ENCODE measurements at regions not wholly inside any gene's neighbourhood (a gene's known extent, or its start where the extent isn't known, plus 50 kb on each side); places are given as distances from the start of the nearest gene placed in this dataset.

DNA sequence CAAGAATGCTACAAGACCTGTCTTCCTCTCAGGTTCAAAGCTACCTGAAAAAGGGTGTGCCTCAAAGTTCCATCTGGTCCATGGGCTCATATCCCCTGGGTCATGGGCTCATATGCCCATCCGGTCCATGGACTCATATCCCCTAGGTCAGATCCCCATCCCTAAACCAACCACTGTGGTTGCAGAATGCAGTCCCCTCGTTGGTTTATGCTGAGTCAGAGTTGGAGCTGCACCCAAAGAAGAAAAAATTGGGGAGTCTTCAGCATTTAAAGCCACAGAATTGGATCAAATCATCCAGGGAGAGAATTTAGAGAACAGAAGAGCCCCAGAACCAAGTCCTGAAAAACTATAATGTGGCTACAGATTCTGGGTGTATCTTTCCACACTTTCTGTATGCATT lies 71.5 kb upstream of the IL12A start:
- TF ChIP-seq, protein P1, sequence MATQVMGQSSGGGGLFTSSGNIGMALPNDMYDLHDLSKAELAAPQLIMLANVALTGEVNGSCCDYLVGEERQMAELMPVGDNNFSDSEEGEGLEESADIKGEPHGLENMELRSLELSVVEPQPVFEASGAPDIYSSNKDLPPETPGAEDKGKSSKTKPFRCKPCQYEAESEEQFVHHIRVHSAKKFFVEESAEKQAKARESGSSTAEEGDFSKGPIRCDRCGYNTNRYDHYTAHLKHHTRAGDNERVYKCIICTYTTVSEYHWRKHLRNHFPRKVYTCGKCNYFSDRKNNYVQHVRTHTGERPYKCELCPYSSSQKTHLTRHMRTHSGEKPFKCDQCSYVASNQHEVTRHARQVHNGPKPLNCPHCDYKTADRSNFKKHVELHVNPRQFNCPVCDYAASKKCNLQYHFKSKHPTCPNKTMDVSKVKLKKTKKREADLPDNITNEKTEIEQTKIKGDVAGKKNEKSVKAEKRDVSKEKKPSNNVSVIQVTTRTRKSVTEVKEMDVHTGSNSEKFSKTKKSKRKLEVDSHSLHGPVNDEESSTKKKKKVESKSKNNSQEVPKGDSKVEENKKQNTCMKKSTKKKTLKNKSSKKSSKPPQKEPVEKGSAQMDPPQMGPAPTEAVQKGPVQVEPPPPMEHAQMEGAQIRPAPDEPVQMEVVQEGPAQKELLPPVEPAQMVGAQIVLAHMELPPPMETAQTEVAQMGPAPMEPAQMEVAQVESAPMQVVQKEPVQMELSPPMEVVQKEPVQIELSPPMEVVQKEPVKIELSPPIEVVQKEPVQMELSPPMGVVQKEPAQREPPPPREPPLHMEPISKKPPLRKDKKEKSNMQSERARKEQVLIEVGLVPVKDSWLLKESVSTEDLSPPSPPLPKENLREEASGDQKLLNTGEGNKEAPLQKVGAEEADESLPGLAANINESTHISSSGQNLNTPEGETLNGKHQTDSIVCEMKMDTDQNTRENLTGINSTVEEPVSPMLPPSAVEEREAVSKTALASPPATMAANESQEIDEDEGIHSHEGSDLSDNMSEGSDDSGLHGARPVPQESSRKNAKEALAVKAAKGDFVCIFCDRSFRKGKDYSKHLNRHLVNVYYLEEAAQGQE (IDR thresholded peaks at IDR 0.05; ENCODE audit: unreplicated experiment): no peak
- TF ChIP-seq, protein P2, sequence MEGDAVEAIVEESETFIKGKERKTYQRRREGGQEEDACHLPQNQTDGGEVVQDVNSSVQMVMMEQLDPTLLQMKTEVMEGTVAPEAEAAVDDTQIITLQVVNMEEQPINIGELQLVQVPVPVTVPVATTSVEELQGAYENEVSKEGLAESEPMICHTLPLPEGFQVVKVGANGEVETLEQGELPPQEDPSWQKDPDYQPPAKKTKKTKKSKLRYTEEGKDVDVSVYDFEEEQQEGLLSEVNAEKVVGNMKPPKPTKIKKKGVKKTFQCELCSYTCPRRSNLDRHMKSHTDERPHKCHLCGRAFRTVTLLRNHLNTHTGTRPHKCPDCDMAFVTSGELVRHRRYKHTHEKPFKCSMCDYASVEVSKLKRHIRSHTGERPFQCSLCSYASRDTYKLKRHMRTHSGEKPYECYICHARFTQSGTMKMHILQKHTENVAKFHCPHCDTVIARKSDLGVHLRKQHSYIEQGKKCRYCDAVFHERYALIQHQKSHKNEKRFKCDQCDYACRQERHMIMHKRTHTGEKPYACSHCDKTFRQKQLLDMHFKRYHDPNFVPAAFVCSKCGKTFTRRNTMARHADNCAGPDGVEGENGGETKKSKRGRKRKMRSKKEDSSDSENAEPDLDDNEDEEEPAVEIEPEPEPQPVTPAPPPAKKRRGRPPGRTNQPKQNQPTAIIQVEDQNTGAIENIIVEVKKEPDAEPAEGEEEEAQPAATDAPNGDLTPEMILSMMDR (conservative IDR thresholded peaks at IDR 0.05; ENCODE audit: low read depth in 2 of 2): no peak
- no peak for TF ChIP-seq CREB1 (CRISPR knock-in tag; IDR thresholded peaks at IDR 0.05; ENCODE audit: low read depth)
- no peak for TF ChIP-seq EZH2phosphoT487 (IDR thresholded peaks at IDR 0.05; ENCODE audit: unreplicated experiment)
- TF ChIP-seq ZNF114 (CRISPR knock-in tag; IDR thresholded peaks at IDR 0.05): no peak
